GM19455 (cell line): ENCODE measurements at regions not wholly inside any gene's neighbourhood (a gene's known extent, or its start where the extent isn't known, plus 50 kb on each side); places are given as distances from the start of the nearest gene placed in this dataset.

ENCODE experiments used
- ATAC-seq: cut with Tn5 transposase; IDR thresholded peaks from one replicate; pipeline ENCODE4 v1.9.1; 2021; ENCODE audit not compliant: unreplicated experiment

DNA sequence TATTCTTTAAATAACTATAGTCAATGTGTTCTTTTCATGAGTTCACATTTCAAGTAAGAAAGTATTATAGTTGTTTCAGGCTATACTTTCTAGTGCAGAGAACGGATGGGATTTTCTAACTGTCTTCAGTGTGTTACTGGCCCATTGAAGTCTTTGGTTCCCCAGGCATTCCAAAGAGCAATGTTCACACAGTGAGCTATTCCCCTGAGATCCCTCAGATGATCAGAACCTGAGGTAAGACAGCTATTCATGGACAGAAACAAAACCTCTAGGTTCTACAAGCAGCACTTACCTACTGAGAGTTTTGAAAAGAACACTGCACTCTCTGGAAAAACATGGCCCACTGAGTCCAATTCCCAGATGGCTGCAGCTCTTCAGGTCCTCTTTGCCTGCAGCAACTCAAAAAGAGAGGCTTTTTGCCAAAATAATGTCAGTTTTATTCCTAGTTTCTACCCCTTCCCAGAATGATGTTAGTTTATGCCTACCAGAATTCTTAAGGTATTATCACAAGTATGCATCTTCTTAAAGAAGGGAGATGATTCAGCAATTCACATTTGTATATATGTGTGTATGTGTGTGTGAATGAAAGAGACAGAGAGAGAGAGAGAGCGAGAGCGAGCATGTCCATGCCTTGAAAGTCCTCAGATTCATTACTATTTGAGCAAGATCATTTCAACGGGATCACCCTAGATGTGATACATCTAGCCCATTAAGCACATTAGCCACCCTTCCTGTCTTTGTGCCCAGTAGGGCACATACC, 146.1 kb downstream of the PDHA2 start:
- no peak for ATAC-seq

DNA sequence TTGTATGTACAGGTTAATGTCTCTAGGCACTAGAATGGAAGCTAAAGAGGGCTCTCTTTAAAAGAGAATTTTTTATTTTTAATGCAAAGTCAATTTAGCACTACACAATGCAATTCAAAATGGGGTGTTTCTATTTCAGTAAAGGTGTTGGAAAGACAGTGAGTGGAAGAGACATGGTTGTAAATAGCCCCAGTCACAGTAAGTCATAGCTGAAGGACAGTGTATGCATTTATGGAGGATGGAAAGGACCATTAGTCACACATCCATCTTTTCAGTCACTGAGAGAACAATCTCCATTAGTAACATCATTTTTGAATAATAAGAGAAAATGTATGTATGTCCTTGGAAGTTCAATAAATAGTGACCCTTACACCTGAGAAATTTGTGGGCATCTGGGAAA, 148.0 kb downstream of the PDHA2 start:
- no peak for ATAC-seq

DNA sequence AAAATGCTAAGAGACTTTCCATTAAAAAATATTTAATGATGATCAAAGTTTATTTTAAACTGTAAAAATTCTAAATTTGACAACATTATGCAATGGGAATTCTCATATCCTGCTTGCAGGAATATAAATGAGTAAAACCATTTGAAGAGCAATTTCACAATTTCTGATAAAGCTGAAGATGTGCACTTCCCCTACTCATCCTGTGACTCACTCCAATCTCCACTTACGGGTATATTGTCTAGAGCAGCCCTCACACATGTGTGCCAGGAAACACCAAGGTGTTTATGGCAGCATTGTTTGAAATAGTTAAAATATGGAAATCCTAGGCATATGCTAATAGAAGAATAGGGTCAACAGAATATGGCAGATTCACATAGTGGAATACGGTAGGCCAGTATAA, 158.4 kb downstream of the PDHA2 start:
- no peak for ATAC-seq

DNA sequence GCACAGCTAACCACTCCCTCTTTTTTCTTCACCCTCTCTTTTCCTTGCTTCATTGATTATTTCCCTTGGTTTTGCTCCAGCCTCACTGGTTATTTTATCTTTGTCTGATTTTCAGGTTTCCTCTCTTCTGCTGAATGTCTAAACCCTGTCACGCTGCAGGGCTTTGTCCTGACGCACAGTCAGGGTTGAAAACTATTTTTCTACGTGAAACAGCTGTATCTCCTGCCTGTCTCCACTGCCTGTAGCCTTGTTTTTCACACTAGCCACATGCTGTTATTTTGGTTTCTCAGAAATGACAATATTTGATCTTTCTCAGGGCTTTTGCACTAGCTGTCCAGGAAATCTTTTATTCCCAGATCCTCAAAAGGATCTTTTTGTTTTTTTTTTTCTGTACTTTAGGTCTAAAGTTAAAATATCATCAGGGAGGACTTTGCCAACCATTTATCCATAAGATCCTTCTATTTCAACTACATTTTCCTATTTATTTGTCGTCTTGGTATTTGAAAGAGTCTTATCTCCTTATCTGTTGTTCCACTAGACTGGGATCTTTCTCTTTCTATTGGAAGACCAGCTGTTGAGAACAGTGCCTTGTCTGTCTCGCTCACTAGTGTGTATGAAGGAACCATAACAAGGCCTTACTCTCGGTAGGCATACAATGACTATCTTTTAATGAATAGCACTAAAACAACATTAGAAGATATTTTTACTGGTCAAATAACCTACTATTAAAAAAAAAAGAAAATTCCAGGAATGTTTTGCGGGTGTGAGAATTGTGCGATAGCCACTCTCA, 164.3 kb downstream of the PDHA2 start:
- ATAC-seq, result no peak

DNA sequence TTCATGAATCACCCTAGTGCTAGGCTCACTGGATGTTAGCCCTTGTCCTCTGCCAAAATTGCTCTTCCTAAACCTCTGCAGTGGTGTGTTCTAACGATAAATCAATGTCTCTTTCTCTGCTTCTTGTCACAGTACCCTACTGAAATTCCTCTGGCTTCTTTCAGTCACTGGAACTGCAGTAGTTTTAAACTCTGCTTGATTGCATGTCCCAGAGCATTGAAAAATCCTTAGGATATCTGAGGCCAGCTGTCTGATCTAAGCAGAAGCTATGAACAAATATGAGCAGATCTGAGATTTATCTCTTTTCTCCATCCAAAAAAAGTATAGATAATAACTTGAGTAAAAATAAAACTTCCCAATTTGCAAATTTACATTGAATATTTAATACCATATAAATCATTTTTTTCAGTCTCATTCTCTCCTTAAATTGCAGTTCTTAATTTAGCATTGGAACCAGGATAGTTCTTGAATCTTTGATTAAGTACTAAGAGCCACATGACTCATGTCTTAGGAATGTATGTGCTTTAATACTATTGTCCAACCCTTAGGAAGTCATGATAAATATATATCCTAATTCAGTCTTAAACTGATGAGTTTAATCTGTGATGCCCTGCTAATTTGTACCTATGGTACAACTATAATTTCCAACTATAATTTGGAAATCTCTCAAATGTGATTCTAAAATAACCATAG, 169.7 kb downstream of the PDHA2 start:
- no peak for ATAC-seq

DNA sequence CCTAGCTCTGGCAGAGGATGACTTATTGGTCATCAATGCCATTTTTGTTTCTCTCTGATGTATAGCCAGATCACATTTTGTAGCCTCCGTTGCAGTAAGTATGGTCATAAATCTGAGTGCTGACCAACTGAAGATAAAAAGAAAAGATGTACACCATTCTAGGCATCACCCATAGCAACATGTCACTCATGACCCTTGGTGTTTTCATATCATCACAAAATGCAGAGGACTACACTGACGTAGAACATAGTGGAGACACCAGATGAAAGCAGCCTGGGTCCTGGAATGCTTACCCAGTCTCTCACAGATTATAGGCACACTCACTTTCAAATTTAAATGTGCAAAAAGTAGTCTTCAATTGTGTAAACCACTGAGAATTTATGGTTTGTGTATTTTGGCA, 172.8 kb downstream of the PDHA2 start:
- ATAC-seq, result no peak

DNA sequence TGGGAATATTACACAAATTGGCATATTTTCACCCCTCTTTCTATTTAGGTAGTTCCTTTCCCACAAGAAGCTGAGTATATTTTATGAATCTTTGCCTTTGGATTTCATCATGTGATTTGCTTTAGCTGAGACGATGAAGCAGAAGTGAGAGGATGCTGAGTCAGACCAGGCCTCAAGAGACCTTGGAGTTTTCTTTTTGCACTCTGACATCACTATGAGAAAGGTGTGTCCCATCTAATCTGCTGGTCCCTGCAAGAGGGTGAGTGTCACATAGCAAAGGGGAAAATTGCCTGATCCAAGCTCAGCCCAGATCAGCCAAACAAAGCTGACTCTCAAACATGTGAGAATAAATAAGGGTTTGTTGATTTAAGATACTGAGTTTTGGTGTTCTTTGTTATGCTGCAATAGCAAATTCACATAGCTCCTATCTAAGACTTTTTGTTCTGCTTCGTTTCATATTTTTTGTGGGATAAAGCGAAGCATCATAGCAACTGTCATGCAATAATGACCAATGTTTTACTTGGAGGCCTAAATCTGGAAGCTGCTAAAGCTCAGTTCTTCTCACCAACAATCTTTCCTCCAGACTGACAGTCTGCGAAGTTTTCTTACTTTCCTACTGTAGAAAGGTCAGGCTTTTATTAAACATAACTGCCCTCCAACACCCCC, 176.9 kb downstream of the PDHA2 start:
- ATAC-seq, result no peak

DNA sequence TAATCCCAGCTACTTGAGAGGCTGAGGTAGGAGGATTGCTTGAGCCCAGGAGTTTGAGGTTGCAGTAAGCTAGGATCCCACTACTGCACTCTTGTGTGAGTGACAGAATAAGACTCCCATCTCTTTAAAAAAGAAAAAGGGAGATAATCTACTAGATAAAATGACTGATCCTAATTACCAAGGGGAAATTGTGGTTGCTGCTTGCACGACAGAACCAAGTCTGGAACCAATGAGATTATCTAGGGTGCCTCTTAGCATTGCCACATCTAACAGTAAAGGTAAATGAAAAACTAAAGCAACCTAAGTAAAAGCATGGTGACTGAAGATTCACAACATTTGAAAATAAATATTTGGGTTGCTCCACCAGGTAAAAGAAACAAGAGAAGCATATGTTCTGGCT, 185.1 kb downstream of the PDHA2 start:
- ATAC-seq, result no peak

DNA sequence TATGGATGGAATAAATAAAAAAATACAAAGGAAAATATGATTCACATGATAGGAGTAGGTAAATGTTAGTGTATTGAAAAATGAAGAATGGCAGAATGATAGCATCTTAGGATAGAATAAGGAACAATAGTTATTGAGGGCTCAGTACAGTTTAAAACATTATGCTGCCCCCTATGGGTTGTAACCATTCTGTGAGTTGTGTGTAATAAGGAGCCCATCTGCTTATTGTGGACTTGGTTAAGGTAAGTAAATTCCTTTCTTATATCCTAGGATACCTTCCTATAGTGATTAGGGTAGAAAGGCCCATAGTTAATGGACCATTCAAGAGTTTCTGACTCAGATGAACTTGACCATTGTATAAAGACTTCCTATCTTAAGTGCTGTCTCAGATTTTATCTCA, 195.8 kb downstream of the PDHA2 start:
- ATAC-seq, result no peak

DNA sequence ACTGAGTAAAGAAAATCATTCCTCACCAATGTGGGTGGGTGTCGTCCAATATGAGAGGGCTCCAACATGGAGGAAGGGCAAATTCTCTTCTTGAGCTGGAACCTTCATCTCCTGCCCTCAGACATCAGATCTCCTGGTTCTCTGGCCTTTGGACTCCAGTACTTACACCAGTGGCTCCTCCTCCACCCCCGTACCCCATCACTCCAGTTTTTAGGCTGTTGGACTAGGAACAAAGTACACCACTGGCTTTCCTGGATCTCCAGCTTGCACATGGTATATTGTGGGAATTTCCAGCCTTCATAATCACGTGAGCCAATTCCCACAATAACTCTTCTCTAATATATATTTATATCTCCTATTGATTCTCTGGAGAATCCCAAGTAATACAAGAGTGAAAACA, 196.9 kb downstream of the PDHA2 start:
- ATAC-seq, result no peak

DNA sequence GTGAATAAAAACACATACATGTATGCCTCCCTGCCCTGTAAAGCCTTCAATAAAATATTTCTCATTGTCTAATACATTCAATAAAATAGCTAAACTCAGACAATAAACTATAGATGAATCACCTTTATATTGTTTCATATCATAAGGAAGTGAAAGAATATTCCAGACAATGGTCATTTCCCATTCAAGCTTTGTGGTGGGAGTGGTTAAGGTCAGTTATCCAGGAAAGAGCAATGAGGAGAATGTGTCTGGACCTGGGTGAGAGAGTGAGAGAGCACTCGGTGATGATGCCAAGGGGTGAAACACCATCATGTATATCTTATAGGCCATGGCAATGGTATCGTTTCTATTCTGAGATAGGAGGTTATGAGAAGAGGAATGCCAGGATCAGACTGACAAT, 197.8 kb downstream of the PDHA2 start:
- ATAC-seq, result no peak

DNA sequence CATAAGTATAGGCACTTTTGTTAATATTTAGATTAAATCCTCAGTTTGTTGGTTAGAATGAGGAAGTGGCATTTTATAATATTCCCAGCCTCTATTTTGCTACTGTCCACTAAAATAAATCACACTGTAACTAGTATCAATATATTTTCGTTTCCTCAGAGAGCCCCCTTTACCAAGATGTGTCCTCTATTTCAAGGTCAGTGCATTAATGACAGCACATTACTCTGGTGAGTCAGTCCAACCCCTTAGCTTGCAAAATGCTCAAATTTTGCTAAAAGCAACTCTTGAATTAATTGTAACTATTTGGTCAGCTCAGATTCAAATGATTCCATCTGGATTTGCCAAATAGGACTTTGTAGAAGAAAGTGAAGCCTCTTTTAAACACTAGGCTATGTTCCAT, 199.3 kb downstream of the PDHA2 start:
- ATAC-seq, result no peak

DNA sequence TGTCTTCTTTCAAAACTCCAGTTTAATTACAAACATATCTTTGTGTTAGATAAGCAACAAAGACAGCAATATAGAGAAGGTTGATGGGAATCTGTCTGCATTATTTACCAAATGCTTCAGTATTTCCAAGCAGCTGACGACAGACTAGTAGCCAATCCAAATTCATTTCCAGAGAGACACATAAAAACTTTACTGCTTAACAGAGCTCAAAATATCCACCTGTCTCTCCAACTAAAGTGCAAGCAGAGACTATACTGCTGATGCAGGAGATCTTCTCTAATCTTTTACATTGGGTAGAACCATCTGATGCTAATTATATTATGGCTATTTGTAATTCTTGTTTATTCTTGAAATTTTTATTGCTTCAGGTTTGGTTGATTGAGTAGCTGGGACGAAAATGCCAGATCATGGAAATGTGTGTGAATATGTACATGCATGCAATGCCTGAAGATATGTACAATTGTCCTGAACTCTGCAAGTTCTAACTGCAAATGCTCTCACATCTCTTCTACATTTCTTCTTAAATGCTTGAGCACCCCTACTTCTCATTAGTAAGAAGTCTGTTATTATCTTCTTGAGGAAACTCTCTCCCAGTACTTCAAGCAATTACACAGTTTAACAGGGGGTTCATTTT, 200.0 kb downstream of the PDHA2 start:
- no peak for ATAC-seq

DNA sequence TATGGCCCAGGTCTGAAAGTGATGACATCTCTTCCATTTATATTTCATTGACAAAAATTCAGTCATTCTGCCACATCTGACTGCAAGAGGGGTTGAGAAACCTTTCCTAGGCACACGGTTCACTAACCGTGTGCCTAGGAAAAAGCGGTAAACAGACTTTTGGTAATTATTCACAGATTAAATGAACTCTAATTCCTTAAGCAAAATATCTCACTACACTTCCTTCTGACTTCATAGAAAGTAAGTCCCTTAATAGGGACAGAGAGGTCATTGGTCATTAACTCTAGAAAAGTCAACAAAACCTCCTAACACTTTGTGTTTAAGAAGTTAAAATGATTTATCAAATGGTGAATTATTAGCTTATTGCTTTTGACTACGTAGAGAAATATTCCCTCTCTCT, 205.1 kb downstream of the PDHA2 start:
- no peak for ATAC-seq

DNA sequence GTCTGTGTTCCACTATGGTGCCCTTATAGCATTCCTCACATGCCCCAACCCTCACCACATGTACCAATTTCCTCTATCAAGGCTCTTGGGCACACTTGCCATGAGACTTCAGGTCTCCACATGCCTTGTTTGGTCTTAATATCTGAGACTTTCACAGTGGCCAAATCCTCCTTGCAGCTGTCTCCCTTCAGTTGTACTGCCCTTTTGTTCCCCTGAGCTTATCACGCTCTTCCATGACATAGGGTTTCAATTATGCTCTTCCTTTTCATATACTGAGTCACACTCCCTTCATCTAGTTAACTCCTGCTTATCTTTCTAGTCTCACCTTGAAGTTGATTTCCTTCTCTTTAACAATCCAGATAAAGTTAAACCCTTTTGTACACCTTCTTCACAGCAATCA, 212.9 kb downstream of the PDHA2 start:
- ATAC-seq, result no peak

DNA sequence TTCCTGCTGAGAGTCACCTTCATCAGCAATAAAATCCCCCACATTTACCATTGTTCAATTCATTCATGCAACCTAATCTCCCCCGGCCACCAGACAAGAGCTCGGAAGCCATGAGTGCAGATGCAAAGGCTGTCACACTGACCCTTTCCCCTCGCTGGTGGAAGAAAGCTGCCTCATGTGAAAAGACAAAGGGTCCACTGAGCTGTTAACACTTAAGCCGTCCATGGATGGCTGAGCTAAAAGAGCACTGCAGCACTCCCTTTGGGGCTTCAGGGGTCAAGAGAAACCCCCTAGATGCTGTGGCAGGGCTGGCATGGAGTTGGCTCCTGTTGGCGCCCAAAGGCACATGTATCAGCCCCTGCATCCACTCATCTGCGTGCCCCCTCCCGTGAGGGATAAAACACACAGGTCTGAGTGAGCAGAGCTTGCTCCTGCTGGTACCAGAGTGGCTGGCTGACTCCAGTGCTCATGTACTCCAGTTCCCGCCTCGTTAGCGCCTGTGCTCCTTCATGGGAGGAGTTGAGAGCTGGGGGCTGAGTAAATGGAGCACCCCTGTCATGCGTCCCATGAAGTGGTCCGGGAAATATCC, 216.5 kb downstream of the PDHA2 start:
- ATAC-seq, result no peak

DNA sequence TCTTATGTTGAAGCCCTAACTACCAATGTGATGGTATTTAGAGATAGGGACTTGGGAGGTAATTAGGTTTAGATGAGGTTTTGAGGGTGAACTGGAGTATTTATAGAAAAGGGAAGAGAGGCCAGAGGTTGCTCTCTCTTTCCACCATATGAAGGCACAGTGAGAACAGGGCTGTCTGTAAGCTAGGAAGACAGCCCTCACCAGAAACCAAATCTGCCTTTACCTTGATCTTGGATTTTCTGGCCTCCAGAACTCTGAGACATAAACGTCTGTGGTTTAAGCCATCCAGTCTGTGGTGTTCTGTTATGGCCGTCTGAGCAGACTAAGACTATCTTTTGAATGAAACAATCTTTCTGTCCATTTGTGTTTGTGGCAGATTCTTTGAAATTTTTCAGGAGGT, 223.7 kb downstream of the PDHA2 start:
- ATAC-seq, result no peak

DNA sequence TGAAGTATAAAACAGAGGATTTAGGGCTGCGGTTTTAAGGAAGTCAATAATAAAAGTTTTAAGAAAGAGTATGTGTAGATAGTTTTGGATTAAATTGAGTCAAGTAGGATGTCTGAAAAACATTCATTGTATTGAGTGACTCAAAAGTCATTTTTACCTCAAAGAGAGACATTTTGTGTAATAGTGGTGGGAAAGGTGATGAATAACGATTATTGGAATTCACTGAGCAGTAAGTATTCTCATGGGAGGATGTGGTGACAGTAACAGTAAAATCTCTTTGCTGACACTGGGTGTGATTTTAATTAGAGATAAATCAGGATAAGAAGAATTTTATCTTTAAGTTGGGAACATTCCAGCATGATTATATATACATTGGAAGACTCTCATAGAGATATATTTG, 233.6 kb downstream of the PDHA2 start:
- no peak for ATAC-seq

DNA sequence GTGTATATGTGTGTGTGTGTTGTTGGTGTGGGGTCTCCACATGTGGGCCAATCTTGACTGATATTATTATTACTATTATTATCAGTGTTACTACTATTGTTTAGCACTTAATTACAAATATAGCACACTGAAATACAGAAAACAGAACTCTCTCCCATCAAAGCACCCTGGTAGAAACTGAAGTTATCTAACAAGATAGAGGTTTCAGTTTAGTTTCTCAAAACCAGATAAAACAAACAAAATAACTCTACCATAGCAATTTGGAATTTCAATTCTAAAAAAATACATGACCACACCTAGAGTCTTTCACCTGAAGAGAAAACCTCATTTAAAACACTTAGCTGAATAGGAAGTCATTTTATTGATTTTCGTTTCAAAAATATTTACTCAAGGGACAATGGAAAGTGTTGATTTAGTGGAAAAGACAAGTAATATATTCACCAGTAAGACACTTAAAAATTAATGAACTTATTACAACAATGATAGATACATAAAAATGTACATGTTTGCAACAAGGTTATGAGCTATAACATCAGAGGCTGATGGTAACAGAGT, 252.3 kb downstream of the PDHA2 start:
- peak; percentile 53 for ATAC-seq

DNA sequence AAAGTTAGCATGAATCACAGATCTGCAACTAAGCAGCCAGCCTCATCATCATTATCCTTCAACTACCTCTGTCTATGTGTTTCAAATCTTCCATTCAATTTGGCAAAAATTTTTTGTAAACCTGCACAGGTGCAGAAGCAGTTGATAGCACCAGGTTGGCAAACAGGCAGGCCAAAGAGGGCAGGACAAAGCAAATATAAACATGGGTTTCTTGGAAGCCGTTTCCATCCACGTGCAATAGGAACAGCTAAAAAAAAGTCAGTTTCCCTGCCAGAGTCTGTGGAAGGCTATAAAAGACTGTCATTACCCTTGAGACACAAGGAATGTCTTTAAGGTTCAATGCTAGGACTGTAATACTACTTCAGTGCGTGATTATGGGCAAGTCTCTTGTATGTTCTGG, 253.2 kb downstream of the PDHA2 start:
- ATAC-seq, result no peak
